IMR-90 (cell line): ENCODE measurements at regions not wholly inside any gene's neighbourhood (a gene's known extent, or its start where the extent isn't known, plus 50 kb on each side); places are given as distances from the start of the nearest gene placed in this dataset.

ENCODE experiments used
- CTCF ChIP-seq: conservative IDR thresholded peaks from 2 replicates; pipeline ENCODE4 v1.5.1; 2012; ENCODE audit warnings: mild to moderate bottlenecking, low read depth, low read length, improper control_type of control experiment
- MAZ ChIP-seq: IDR thresholded peaks from 2 replicates; pipeline ENCODE4 v1.6.1; 2012; ENCODE audit warnings: low read depth, mild to moderate bottlenecking, low read length, improper control_type of control experiment, moderate library complexity, borderline replicate concordance
- MXI1 ChIP-seq: IDR thresholded peaks from 2 replicates; pipeline ENCODE4 v1.6.1; 2012; ENCODE audit warnings: low read depth, mild to moderate bottlenecking, low read length, moderate library complexity, borderline replicate concordance
- NFE2L2 ChIP-seq: fragments of 150-350 bp; IDR thresholded peaks from 2 replicates; pipeline ENCODE4 v1.6.1; 2016; ENCODE audit warnings: low read depth, mild to moderate bottlenecking, low read length
- POLR2A ChIP-seq: IDR thresholded peaks from 2 replicates; pipeline ENCODE4 v1.6.1; 2012; ENCODE audit warnings: mild to moderate bottlenecking, low read depth, low read length
- RAD21 ChIP-seq: IDR thresholded peaks from 2 replicates; pipeline ENCODE4 v1.6.1; 2012; ENCODE audit warnings: low read length, improper control_type of control experiment
- USF2 ChIP-seq: fragments of 150-350 bp; IDR thresholded peaks from 2 replicates; pipeline ENCODE4 v1.6.1; 2017; ENCODE audit warnings: mild to moderate bottlenecking, antibody characterized with exemption, low read length, low read depth

- no peak for TF ChIP-seq POLR2A
- no peak for TF ChIP-seq CTCF
- TF ChIP-seq USF2 = no peak
- TF ChIP-seq RAD21 = no peak
- no peak for TF ChIP-seq MAZ
- TF ChIP-seq MXI1 = no peak
- no peak for TF ChIP-seq NFE2L2
These were observed 166.6 kb upstream of the NFIB start for GRCh38 chr9:14480526-14480925.
